Upper lobe of left lung (tissue), 6 donors: ENCODE measurements at regions not wholly inside any gene's neighbourhood (a gene's known extent, or its start where the extent isn't known, plus 50 kb on each side); places are given as distances from the start of the nearest gene placed in this dataset.

Experiments used
- ATAC-seq, 2 donors: fragments of 200-7000 bp; cut with Tn5 transposase; one replicate each; pipeline ENCODE4 v1.9.1; 2022; ENCODE audit warnings: mild to moderate bottlenecking in 2 of 2, moderate library complexity in 2 of 2; ENCODE audit not compliant: low FRiP score in 2 of 2
- DNase-seq, 2 donors: peaks; one replicate each; pipeline ENCODE4 v3.0.0-alpha.2; 2019 to 2020
- H3K27ac ChIP-seq, 4 donors: fragments of 200-600 bp; sonication (generic); one replicate each; pipeline ENCODE4 v1.5.1; 2016 to 2019
- H3K27me3 ChIP-seq, 4 donors: fragments of 200-600 bp; sonication (generic); one replicate each; pipeline ENCODE4 v1.5.1; 2017 to 2019
- H3K36me3 ChIP-seq, 4 donors: fragments of 200-600 bp; sonication (generic); one replicate each; pipeline ENCODE4 v1.5.1; 2016 to 2019
- H3K4me1 ChIP-seq, 4 donors: fragments of 200-600 bp; sonication (generic); one replicate each; pipeline ENCODE4 v1.5.1; 2018 to 2019
- H3K4me3 ChIP-seq, 4 donors: fragments of 200-600 bp; sonication (generic); one replicate each; pipeline ENCODE4 v1.5.1; 2017 to 2019; ENCODE audit warnings: mild to moderate bottlenecking in 2 of 4, moderate library complexity in 1 of 4
- H3K9me3 ChIP-seq, 4 donors: fragments of 200-600 bp; sonication (generic); one replicate each; pipeline ENCODE4 v1.5.1; 2018 to 2019
- EP300 ChIP-seq, 4 donors: sonication (generic); formaldehyde crosslinking; IDR thresholded peaks; one replicate each; pipeline ENCODE4 v1.5.1; 2017; ENCODE audit warnings: antibody characterized with exemption in 4 of 4, control low read depth in 2 of 4
- POLR2A ChIP-seq, 4 donors: fragments of 450-650 bp; IDR thresholded peaks; one replicate each; pipeline ENCODE4 v1.5.1; 2016 to 2017; ENCODE audit warnings: antibody characterized with exemption in 4 of 4, mild to moderate bottlenecking in 2 of 4
- POLR2AphosphoS5 ChIP-seq, 2 donors: sonication (generic); formaldehyde crosslinking; IDR thresholded peaks; one replicate each; pipeline ENCODE4 v1.5.1; 2017; ENCODE audit warnings: antibody characterized with exemption in 2 of 2
- WGBS, 2 donors: methylation state at CpG; one replicate each; pipeline ENCODE4 v1.1.5; 2017 to 2018; 5-methylcytosine and 5-hydroxymethylcytosine counted together
- TF ChIP-seq, protein P1 (sequence below), 6 experiments: fragments of 450-650 bp in 4 of 6; fragments of 200-600 bp in 2 of 6; sonication (generic) in 2 of 6; IDR thresholded peaks; one replicate each; pipeline ENCODE4 v1.5.1; 2016 to 2019; ENCODE audit warnings: antibody characterized with exemption in 6 of 6
- donor health status: DM: no; HTN: no; CAD: no; lungs with moderate emphysema.
- donor health status: DM: no; HTN: yes; CAD: no; lungs with severe emphysema.

- Histone ChIP-seq H3K4me1 (no peaks in the 10 kb centered on the region), H3K36me3 (no peaks in the 10 kb centered on the region), H3K27ac (no peak overlapping the region), H3K4me3 (no peak overlapping the region), H3K27me3 (no peaks in the 10 kb centered on the region), H3K9me3 (no peaks in the 10 kb centered on the region)
- 74 to 94% methylated on average over 3 of the region's 3 CpGs for WGBS, 2 donors
- no peak for ATAC-seq
- DNase-seq: no peak
- TF ChIP-seq EP300 (IDR thresholded peaks at IDR 0.05): no peak
- TF ChIP-seq POLR2AphosphoS5 (IDR thresholded peaks at IDR 0.05): no peak
- TF ChIP-seq, protein P1, sequence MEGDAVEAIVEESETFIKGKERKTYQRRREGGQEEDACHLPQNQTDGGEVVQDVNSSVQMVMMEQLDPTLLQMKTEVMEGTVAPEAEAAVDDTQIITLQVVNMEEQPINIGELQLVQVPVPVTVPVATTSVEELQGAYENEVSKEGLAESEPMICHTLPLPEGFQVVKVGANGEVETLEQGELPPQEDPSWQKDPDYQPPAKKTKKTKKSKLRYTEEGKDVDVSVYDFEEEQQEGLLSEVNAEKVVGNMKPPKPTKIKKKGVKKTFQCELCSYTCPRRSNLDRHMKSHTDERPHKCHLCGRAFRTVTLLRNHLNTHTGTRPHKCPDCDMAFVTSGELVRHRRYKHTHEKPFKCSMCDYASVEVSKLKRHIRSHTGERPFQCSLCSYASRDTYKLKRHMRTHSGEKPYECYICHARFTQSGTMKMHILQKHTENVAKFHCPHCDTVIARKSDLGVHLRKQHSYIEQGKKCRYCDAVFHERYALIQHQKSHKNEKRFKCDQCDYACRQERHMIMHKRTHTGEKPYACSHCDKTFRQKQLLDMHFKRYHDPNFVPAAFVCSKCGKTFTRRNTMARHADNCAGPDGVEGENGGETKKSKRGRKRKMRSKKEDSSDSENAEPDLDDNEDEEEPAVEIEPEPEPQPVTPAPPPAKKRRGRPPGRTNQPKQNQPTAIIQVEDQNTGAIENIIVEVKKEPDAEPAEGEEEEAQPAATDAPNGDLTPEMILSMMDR (IDR thresholded peaks at IDR 0.05): no peak
- no peak for TF ChIP-seq POLR2A (IDR thresholded peaks at IDR 0.05)
Measured at GRCh38 chr7:109963741-109964140, 1127.2 kb upstream of the LRRN3 start.

DNA sequence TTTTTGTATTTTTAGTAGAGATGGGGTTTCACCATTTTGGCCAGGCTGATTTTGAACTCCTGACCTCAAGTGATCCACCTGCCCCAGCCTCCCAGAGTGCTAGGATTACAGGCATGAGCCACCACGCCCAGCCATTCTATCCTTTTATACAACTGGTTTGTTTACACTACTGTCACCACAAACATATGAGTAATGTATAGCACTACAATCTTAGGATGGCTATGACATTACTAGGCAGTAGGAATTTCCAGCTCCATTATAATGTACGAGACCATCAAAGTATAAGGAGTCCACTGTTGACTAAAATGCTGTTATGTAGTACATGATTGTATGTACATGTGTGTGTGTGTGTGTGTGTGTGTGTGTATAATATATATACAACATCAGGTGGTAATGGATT lies 1126.1 kb upstream of the LRRN3 start:
- H3K27me3 ChIP-seq: no peaks in the 10 kb centered on the region
- no peaks in the 10 kb centered on the region for H3K4me1 ChIP-seq
- no peak overlapping the region for H3K27ac ChIP-seq
- H3K36me3 ChIP-seq: no peaks in the 10 kb centered on the region
- H3K9me3 ChIP-seq: no peaks in the 10 kb centered on the region
- ATAC-seq (no peak), DNase-seq (no peak)
- no peak overlapping the region for H3K4me3 ChIP-seq
- no peak for TF ChIP-seq POLR2AphosphoS5 (IDR thresholded peaks at IDR 0.05)
- no peak for TF ChIP-seq POLR2A (IDR thresholded peaks at IDR 0.05)
- no peak for TF ChIP-seq EP300 (IDR thresholded peaks at IDR 0.05)
- TF ChIP-seq, protein P1 (IDR thresholded peaks at IDR 0.05): no peak
- 72 to 77% methylated on average over 2 of the region's 2 CpGs for WGBS, 2 donors

DNA sequence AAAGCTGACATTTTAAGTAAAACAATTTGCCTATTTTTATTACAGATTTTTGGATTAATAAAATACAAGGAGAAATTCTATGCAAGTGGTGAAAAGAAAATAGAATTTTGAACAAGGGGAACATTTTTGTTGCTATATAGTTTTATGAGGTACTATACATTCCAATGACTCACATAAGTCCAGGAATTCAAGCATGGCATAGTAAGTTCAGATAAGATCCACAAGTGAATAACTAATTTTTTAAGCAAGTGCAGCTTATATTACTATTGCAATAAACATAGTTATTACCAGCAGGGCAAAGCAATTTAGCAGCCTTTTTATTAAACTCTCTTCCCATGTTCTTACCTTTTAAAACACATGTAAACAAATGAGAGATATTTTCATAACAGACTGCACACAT lies 1123.5 kb upstream of the LRRN3 start:
- no peaks in the 10 kb centered on the region for H3K36me3 ChIP-seq
- H3K9me3 ChIP-seq: peaks cover 0 to 5% (median 0%) of the 10 kb centered on the region in 4 donors
- no peaks in the 10 kb centered on the region for H3K27me3 ChIP-seq
- no peak overlapping the region for H3K4me3 ChIP-seq
- H3K4me1 ChIP-seq: no peaks in the 10 kb centered on the region
- TF ChIP-seq, protein P1 (IDR thresholded peaks at IDR 0.05): no peak
- TF ChIP-seq EP300 (IDR thresholded peaks at IDR 0.05): no peak
- no peak for TF ChIP-seq POLR2AphosphoS5 (IDR thresholded peaks at IDR 0.05)
- TF ChIP-seq POLR2A (IDR thresholded peaks at IDR 0.05): no peak
- ATAC-seq (no peak), DNase-seq (no peak)
- H3K27ac ChIP-seq: no peak overlapping the region

DNA sequence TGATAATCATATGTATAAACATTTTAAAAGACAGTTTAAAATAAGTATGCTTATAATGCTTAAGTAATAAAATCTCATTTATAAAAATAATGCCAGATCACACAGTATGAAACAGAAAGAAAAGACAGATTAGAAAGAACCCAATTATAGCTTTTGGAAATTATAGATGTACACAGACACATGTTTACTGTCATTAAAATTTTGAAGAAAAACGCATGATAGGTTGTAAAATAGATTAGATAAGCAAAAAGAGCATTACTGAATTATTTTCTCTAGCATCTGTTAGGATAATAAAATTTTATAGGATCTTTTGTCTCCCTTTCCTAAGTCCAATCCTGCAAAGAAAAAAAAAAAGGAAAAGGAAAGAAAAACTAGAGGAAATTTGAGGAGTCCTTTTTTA lies 1107.3 kb upstream of the LRRN3 start:
- no peaks in the 10 kb centered on the region for H3K9me3 ChIP-seq
- TF ChIP-seq, protein P1 (IDR thresholded peaks at IDR 0.05): no peak
- TF ChIP-seq POLR2AphosphoS5 (IDR thresholded peaks at IDR 0.05) (no peak), POLR2A (IDR thresholded peaks at IDR 0.05) (no peak), EP300 (IDR thresholded peaks at IDR 0.05) (no peak)
- H3K4me1 ChIP-seq: no peaks in the 10 kb centered on the region
- ATAC-seq (no peak), DNase-seq (no peak)
- H3K27ac ChIP-seq: no peak overlapping the region
- 46 to 56% methylated on average over 1 of the region's 1 CpG for WGBS, 2 donors
- no peaks in the 10 kb centered on the region for H3K36me3 ChIP-seq
- no peaks in the 10 kb centered on the region for H3K27me3 ChIP-seq
- H3K4me3 ChIP-seq: no peak overlapping the region

DNA sequence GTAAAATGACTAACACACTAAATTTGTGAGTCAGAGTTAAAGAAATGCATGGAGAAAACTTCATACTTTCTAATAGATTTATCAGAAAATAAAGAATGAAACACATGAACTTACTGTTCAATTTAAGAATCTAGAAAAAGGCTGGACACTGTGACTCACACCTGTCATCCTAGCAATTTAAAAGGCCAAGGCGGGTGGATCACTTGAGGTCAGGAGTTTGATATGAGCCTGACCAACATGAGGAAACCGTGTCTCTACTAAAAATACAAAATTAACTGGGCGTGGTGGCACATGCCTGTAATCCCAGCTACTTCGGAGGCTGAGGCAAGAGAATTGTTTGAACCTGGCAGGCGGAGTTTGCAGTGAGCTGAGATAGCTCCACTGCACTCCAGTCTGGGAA lies 1106.2 kb upstream of the LRRN3 start:
- Histone ChIP-seq H3K27ac (no peak overlapping the region), H3K36me3 (no peaks in the 10 kb centered on the region), H3K4me1 (no peaks in the 10 kb centered on the region), H3K27me3 (no peaks in the 10 kb centered on the region), H3K4me3 (no peak overlapping the region), H3K9me3 (no peaks in the 10 kb centered on the region)
- TF ChIP-seq POLR2A (IDR thresholded peaks at IDR 0.05): no peak
- TF ChIP-seq POLR2AphosphoS5 (IDR thresholded peaks at IDR 0.05): no peak
- TF ChIP-seq EP300 (IDR thresholded peaks at IDR 0.05): no peak
- TF ChIP-seq, protein P1 (IDR thresholded peaks at IDR 0.05): no peak
- ATAC-seq (no peak), DNase-seq (no peak)
- WGBS, 2 donors: 74 to 86% methylated on average over 5 of the region's 5 CpGs
